ENCODE measurements at regions not wholly inside any gene's neighbourhood (a gene's known extent, or its start where the extent isn't known, plus 50 kb on each side); places are given as distances from the start of the nearest gene placed in this dataset.
"Not testable (repeated sequence)": the region's sequence is repeated elsewhere in the genome, so short reads cannot be mapped to it uniquely, and the experiment has no call there.

GRCh38 chr20:53773792-53774401 is 180.3 kb upstream of the ZNF217 start:
- no peak for DNase-seq (ENCODE audit: low spot score)

GRCh38 chr20:53773066-53773791 is 179.6 kb upstream of the ZNF217 start:
- DNase-seq (ENCODE audit: low spot score) = not testable (repeated sequence)

- peak; percentile 30 for DNase-seq (ENCODE audit: low spot score)
Measured at GRCh38 chr20:53769041-53769440, 175.4 kb upstream of the ZNF217 start.

- no peak for DNase-seq (ENCODE audit: low spot score)
Measured at GRCh38 chr20:53768329-53768728, 174.7 kb upstream of the ZNF217 start.

- DNase-seq (ENCODE audit: low spot score) = no peak
Measured at GRCh38 chr20:53767206-53767930, 173.7 kb upstream of the ZNF217 start.

GRCh38 chr20:53764415-53764800 is 170.8 kb upstream of the ZNF217 start:
- DNase-seq (ENCODE audit: low spot score) = no peak

- DNase-seq (ENCODE audit: low spot score) = peak; percentile 68
Measured at GRCh38 chr20:53763707-53764414, 170.2 kb upstream of the ZNF217 start.

GRCh38 chr20:53762423-53762798 is 168.8 kb upstream of the ZNF217 start:
- DNase-seq (ENCODE audit: low spot score) = not testable (repeated sequence)

GRCh38 chr20:53760025-53760441 is 166.4 kb upstream of the ZNF217 start:
- no peak for DNase-seq (ENCODE audit: low spot score)

GRCh38 chr20:53757472-53757913 is 163.9 kb upstream of the ZNF217 start:
- DNase-seq (ENCODE audit: low spot score) = no peak

GRCh38 chr20:53755733-53756531 is 162.3 kb upstream of the ZNF217 start:
- DNase-seq (ENCODE audit: low spot score) = no peak

GRCh38 chr20:53753880-53754459 is 160.3 kb upstream of the ZNF217 start:
- no peak for DNase-seq (ENCODE audit: low spot score)

- no peak for DNase-seq (ENCODE audit: low spot score)
Measured at GRCh38 chr20:53752971-53753879, 159.6 kb upstream of the ZNF217 start.

GRCh38 chr20:53752583-53752970 is 158.9 kb upstream of the ZNF217 start:
- DNase-seq (ENCODE audit: low spot score) = no peak

- no peak for DNase-seq (ENCODE audit: low spot score)
Measured at GRCh38 chr20:53751620-53752318, 158.1 kb upstream of the ZNF217 start.

GRCh38 chr20:53750827-53751619 is 157.4 kb upstream of the ZNF217 start:
- no peak for DNase-seq (ENCODE audit: low spot score)

- DNase-seq (ENCODE audit: low spot score) = no peak
Measured at GRCh38 chr20:53749499-53749898, 155.9 kb upstream of the ZNF217 start.

GRCh38 chr20:53748821-53749421 is 155.3 kb upstream of the ZNF217 start:
- DNase-seq (ENCODE audit: low spot score) = no peak
